ENCODE measurements at regions not wholly inside any gene's neighbourhood (a gene's known extent, or its start where the extent isn't known, plus 50 kb on each side); places are given as distances from the start of the nearest gene placed in this dataset.
"Not testable (repeated sequence)": the region's sequence is repeated elsewhere in the genome, so short reads cannot be mapped to it uniquely, and the experiment has no call there.

GRCh38 chr9:82750411-82750913 is 312.5 kb downstream of the RASEF start:
- H3K4me3 ChIP-seq (ENCODE audit: low read length), result no peak overlapping the region
- DNase-seq (ENCODE audit: low read depth), result no peak
- no peak for TF ChIP-seq CTCF (conservative IDR thresholded peaks at IDR 0.05; ENCODE audit: low read depth, low read length)

GRCh38 chr9:82757924-82758323 is 305.0 kb downstream of the RASEF start:
- DNase-seq (ENCODE audit: low read depth), result no peak
- H3K4me3 ChIP-seq (ENCODE audit: low read length), result no peak overlapping the region

GRCh38 chr9:82761027-82761426 is 301.9 kb downstream of the RASEF start:
- no peak for TF ChIP-seq CTCF (conservative IDR thresholded peaks at IDR 0.05; ENCODE audit: low read depth, low read length)
- H3K4me3 ChIP-seq (ENCODE audit: low read length), result no peak overlapping the region
- no peak for DNase-seq (ENCODE audit: low read depth)

More at GRCh38 chr9:82757924-82758323, 305.0 kb downstream of the RASEF start:
- no peak for TF ChIP-seq CTCF (conservative IDR thresholded peaks at IDR 0.05; ENCODE audit: low read depth, low read length)

GRCh38 chr9:82761956-82762355 is 301.0 kb downstream of the RASEF start:
- H3K4me3 ChIP-seq (ENCODE audit: low read length), result no peak overlapping the region

GRCh38 chr9:82763656-82764055 is 299.3 kb downstream of the RASEF start:
- no peak for DNase-seq (ENCODE audit: low read depth)
- no peak for TF ChIP-seq CTCF (conservative IDR thresholded peaks at IDR 0.05; ENCODE audit: low read depth, low read length)
- H3K4me3 ChIP-seq (ENCODE audit: low read length), result no peak overlapping the region

More at GRCh38 chr9:82761956-82762355, 301.0 kb downstream of the RASEF start:
- TF ChIP-seq CTCF (conservative IDR thresholded peaks at IDR 0.05; ENCODE audit: low read depth, low read length), result no peak
- no peak for DNase-seq (ENCODE audit: low read depth)

- TF ChIP-seq CTCF (conservative IDR thresholded peaks at IDR 0.05; ENCODE audit: low read depth, low read length), result no peak
- H3K4me3 ChIP-seq (ENCODE audit: low read length), result no peak overlapping the region
- DNase-seq (ENCODE audit: low read depth), result no peak
Observed at GRCh38 chr9:82764061-82764668, 298.8 kb downstream of the RASEF start.

- H3K4me3 ChIP-seq (ENCODE audit: low read length); DNase-seq (ENCODE audit: low read depth): not testable (repeated sequence)
Observed at GRCh38 chr9:82774707-82775231, 288.2 kb downstream of the RASEF start.
